Lower lobe of right lung (tissue), 2 donors: ENCODE measurements at regions not wholly inside any gene's neighbourhood (a gene's known extent, or its start where the extent isn't known, plus 50 kb on each side); places are given as distances from the start of the nearest gene placed in this dataset.

Source experiments
- ATAC-seq, 2 donors: fragments of 200-7000 bp; cut with Tn5 transposase; one replicate each; pipeline ENCODE4 v1.9.1; 2020 to 2022; ENCODE audit warnings: mild to moderate bottlenecking in 2 of 2, moderate library complexity in 2 of 2
- DNase-seq: peaks from one replicate; pipeline ENCODE4 v3.0.0-alpha.2; 2020
- H3K27ac ChIP-seq: fragments of 200-600 bp; one replicate; pipeline ENCODE4 v1.8.0; 2022
- H3K27me3 ChIP-seq: fragments of 200-600 bp; one replicate; pipeline ENCODE4 v1.8.0; 2022; ENCODE audit warnings: low read depth
- H3K36me3 ChIP-seq: fragments of 200-600 bp; one replicate; pipeline ENCODE4 v1.8.0; 2022; ENCODE audit warnings: mild to moderate bottlenecking
- H3K4me1 ChIP-seq: fragments of 200-600 bp; one replicate; pipeline ENCODE4 v1.8.0; 2022
- H3K4me3 ChIP-seq: fragments of 200-600 bp; one replicate; pipeline ENCODE4 v1.8.0; 2022; ENCODE audit warnings: mild to moderate bottlenecking
- H3K9me3 ChIP-seq: fragments of 200-600 bp; one replicate; pipeline ENCODE4 v1.8.0; 2022
- intact Hi-C: fragments of 100-400 bp; cut with DNase I; formaldehyde crosslinking; loops from one replicate; pipeline ENCODE4 v1.11.0; 2022
- TF ChIP-seq, protein P1 (sequence below): fragments of 200-600 bp; IDR thresholded peaks from one replicate; pipeline ENCODE4 v1.8.0; 2022; ENCODE audit warnings: antibody characterized with exemption, mild to moderate bottlenecking
- donor health status: DM: no; HTN: yes; CAD: no; lungs with severe emphysema.

DNA sequence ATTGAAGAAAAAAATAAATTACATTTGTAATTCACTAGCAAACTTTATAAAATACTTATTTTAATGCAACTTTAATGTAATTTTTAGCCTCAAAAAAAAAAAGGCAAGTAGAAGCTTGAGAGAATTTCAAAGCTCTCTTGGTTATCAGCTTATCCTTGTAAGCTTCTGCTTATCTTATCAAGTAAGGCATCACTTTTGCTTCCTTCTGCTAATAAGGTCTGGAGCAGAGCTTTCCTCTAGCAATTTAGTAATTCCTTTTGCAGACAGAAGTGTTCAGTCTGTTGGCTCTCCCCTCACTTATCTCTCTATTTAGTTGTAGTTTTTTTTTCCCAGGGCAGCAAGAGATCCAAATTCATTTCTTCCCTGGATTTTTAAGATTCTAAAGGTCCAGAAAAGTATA is 525.0 kb downstream of the ISL1 start:
- H3K27me3 ChIP-seq: no peaks in the 10 kb centered on the region
- intact Hi-C loops: no loop called here
- no peak overlapping the region for H3K4me3 ChIP-seq
- TF ChIP-seq, protein P1, sequence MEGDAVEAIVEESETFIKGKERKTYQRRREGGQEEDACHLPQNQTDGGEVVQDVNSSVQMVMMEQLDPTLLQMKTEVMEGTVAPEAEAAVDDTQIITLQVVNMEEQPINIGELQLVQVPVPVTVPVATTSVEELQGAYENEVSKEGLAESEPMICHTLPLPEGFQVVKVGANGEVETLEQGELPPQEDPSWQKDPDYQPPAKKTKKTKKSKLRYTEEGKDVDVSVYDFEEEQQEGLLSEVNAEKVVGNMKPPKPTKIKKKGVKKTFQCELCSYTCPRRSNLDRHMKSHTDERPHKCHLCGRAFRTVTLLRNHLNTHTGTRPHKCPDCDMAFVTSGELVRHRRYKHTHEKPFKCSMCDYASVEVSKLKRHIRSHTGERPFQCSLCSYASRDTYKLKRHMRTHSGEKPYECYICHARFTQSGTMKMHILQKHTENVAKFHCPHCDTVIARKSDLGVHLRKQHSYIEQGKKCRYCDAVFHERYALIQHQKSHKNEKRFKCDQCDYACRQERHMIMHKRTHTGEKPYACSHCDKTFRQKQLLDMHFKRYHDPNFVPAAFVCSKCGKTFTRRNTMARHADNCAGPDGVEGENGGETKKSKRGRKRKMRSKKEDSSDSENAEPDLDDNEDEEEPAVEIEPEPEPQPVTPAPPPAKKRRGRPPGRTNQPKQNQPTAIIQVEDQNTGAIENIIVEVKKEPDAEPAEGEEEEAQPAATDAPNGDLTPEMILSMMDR: no peak
- no peak for ATAC-seq
- H3K36me3 ChIP-seq: no peaks in the 10 kb centered on the region
- DNase-seq: no peak
- H3K27ac ChIP-seq: no peak overlapping the region
- H3K9me3 ChIP-seq: no peaks in the 10 kb centered on the region
- no peaks in the 10 kb centered on the region for H3K4me1 ChIP-seq

DNA sequence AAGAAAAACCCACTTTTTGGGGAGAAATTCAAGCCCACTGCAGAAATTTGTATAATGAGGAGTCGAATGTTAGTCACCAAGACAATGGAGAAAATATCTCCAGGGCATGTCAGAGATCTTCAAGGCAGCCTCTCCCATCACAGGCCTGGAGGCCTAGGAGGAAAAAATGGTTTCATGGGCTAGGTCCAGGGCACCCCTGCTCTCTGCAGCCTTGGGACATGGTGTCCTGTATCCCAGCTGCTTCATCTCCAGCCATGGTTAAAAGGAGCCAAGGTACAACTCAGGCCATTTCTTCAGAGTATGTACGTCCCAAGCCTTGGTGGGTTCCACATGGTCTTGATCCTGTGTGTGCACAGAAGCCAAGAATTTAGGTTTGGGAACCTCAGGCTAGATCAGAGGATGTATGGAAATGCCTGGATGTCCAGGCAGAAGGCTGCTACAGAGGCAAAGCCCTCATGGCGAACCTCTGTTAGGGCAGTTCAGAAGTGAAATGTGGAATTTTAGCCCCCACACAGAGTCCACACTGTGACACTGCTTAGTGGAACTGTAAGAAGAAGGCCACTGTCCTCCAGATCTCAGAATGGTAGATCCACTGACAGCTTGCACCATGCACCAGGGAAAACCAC is 561.4 kb downstream of the ISL1 start:
- TF ChIP-seq, protein P1: no peak
- intact Hi-C loops: no loop called here
- H3K27ac ChIP-seq: no peak overlapping the region
- no peaks in the 10 kb centered on the region for H3K9me3 ChIP-seq
- DNase-seq: no peak
- no peak for ATAC-seq
- no peaks in the 10 kb centered on the region for H3K36me3 ChIP-seq
- no peak overlapping the region for H3K4me3 ChIP-seq
- no peaks in the 10 kb centered on the region for H3K4me1 ChIP-seq
- no peaks in the 10 kb centered on the region for H3K27me3 ChIP-seq

DNA sequence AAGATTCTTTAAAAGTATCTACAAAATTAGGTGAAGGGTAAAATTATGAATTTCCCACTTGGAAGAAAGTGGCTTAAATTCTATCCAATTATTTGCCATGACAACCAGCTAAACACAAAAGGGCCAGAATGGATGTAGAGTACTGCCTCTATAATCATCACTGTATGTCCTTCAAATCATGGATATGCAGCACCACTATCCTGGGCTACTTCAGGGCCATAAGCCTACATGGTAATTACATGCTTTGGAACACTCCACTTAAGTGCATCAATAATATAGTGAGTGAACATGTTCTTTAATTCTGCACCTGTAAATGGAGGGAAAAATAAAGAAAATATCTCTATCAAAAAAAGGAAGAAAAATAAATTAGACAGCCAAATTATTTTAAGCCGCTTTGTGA is 575.2 kb downstream of the ISL1 start:
- no peak overlapping the region for H3K4me3 ChIP-seq
- H3K36me3 ChIP-seq: no peaks in the 10 kb centered on the region
- TF ChIP-seq, protein P1: no peak
- H3K27ac ChIP-seq: no peak overlapping the region
- no peaks in the 10 kb centered on the region for H3K4me1 ChIP-seq
- no peaks in the 10 kb centered on the region for H3K9me3 ChIP-seq
- DNase-seq (no peak), ATAC-seq (no peak)
- no peaks in the 10 kb centered on the region for H3K27me3 ChIP-seq
- intact Hi-C loops: no loop called here

DNA sequence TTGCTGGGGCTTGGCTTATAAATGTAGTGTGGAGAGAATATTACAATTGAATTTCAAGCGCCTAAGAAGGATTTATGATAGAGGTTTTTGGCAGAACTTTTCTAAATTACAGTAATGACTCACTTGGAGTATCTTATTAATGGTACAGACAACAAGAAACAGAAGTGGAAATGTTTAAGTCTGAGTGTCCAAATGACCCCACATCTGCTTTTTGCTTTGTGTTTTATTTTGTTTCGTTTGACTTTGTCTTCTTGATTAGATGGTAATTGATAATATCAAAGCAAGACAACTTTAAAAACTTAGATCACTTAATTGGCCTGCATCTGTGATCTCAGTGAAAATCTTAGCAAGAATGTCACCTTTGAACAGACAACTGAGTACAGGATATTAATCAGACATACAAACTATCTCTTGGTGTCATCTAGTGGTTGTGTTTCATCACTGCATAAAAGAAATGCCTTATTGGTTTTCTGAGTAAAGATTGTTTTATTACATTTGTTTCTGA is 577.4 kb downstream of the ISL1 start:
- no peaks in the 10 kb centered on the region for H3K9me3 ChIP-seq
- H3K27me3 ChIP-seq: no peaks in the 10 kb centered on the region
- ATAC-seq: no peak
- no peaks in the 10 kb centered on the region for H3K4me1 ChIP-seq
- DNase-seq: no peak
- intact Hi-C loops: no loop called here
- no peaks in the 10 kb centered on the region for H3K36me3 ChIP-seq
- H3K27ac ChIP-seq: no peak overlapping the region
- no peak overlapping the region for H3K4me3 ChIP-seq
- TF ChIP-seq, protein P1: peak; percentile 13

DNA sequence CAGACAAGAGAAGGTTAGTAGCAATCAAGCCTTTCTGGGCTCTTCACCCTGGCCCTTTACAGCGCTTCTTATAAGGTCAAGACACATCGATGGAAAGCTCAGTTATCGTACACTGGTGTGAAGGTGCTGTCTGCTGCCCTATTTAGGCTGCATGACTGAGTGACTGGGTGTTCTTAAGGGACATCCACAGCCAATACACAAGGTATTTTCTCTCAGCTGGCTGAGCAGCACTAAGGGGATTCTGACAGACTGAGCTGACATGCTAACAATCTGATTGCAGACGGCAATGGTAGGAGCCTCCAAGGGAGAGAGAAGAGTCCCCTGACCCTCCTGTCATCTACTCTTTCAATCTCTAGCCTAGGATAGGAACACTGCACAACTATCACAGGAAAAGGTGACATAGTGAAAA is 577.9 kb downstream of the ISL1 start:
- H3K27ac ChIP-seq: no peak overlapping the region
- TF ChIP-seq, protein P1: no peak
- intact Hi-C loops: no loop called here
- no peak for ATAC-seq
- no peaks in the 10 kb centered on the region for H3K27me3 ChIP-seq
- no peaks in the 10 kb centered on the region for H3K36me3 ChIP-seq
- H3K4me3 ChIP-seq: no peak overlapping the region
- H3K9me3 ChIP-seq: no peaks in the 10 kb centered on the region
- no peak for DNase-seq
- no peaks in the 10 kb centered on the region for H3K4me1 ChIP-seq
